ENCODE measurements at regions not wholly inside any gene's neighbourhood (a gene's known extent, or its start where the extent isn't known, plus 50 kb on each side); places are given as distances from the start of the nearest gene placed in this dataset.

GRCh38 chr5:173833196-173833985 lies 54.8 kb upstream of the CPEB4 start:
- no peak for TF ChIP-seq RAD21 (IDR thresholded peaks at IDR 0.05; ENCODE audit: low read depth)
- TF ChIP-seq, protein P1, sequence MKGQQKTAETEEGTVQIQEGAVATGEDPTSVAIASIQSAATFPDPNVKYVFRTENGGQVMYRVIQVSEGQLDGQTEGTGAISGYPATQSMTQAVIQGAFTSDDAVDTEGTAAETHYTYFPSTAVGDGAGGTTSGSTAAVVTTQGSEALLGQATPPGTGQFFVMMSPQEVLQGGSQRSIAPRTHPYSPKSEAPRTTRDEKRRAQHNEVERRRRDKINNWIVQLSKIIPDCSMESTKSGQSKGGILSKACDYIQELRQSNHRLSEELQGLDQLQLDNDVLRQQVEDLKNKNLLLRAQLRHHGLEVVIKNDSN (IDR thresholded peaks at IDR 0.05): no peak
- TF ChIP-seq TAF1 (IDR thresholded peaks at IDR 0.05; ENCODE audit: low read depth): no peak
- TF ChIP-seq, protein P2, sequence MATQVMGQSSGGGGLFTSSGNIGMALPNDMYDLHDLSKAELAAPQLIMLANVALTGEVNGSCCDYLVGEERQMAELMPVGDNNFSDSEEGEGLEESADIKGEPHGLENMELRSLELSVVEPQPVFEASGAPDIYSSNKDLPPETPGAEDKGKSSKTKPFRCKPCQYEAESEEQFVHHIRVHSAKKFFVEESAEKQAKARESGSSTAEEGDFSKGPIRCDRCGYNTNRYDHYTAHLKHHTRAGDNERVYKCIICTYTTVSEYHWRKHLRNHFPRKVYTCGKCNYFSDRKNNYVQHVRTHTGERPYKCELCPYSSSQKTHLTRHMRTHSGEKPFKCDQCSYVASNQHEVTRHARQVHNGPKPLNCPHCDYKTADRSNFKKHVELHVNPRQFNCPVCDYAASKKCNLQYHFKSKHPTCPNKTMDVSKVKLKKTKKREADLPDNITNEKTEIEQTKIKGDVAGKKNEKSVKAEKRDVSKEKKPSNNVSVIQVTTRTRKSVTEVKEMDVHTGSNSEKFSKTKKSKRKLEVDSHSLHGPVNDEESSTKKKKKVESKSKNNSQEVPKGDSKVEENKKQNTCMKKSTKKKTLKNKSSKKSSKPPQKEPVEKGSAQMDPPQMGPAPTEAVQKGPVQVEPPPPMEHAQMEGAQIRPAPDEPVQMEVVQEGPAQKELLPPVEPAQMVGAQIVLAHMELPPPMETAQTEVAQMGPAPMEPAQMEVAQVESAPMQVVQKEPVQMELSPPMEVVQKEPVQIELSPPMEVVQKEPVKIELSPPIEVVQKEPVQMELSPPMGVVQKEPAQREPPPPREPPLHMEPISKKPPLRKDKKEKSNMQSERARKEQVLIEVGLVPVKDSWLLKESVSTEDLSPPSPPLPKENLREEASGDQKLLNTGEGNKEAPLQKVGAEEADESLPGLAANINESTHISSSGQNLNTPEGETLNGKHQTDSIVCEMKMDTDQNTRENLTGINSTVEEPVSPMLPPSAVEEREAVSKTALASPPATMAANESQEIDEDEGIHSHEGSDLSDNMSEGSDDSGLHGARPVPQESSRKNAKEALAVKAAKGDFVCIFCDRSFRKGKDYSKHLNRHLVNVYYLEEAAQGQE (IDR thresholded peaks at IDR 0.05; ENCODE audit: low read depth): no peak
- no peak for TF ChIP-seq TCF12 (IDR thresholded peaks at IDR 0.05; ENCODE audit: low read depth)
- TF ChIP-seq NFIC (IDR thresholded peaks at IDR 0.05): no peak
- no peak for TF ChIP-seq MAX (IDR thresholded peaks at IDR 0.05)
- TF ChIP-seq TEAD4 (IDR thresholded peaks at IDR 0.05): no peak
- no peak for TF ChIP-seq CEBPB (IDR thresholded peaks at IDR 0.05)
- TF ChIP-seq YY1 (IDR thresholded peaks at IDR 0.05; ENCODE audit: low read depth): no peak
- no peak for TF ChIP-seq ZBTB7A (IDR thresholded peaks at IDR 0.05; ENCODE audit: low read depth)
- no peak for TF ChIP-seq EGR1 (IDR thresholded peaks at IDR 0.05)

GRCh38 chr5:173834071-173834771 lies 53.9 kb upstream of the CPEB4 start:
- TF ChIP-seq, protein P2 (IDR thresholded peaks at IDR 0.05; ENCODE audit: low read depth): no peak
- TF ChIP-seq CREB1 (IDR thresholded peaks at IDR 0.05; ENCODE audit: low read depth) (no peak), TEAD4 (IDR thresholded peaks at IDR 0.05) (no peak), TCF12 (IDR thresholded peaks at IDR 0.05; ENCODE audit: low read depth) (no peak), RAD21 (IDR thresholded peaks at IDR 0.05; ENCODE audit: low read depth) (no peak), EGR1 (IDR thresholded peaks at IDR 0.05) (no peak), TAF1 (IDR thresholded peaks at IDR 0.05; ENCODE audit: low read depth) (no peak)

DNA sequence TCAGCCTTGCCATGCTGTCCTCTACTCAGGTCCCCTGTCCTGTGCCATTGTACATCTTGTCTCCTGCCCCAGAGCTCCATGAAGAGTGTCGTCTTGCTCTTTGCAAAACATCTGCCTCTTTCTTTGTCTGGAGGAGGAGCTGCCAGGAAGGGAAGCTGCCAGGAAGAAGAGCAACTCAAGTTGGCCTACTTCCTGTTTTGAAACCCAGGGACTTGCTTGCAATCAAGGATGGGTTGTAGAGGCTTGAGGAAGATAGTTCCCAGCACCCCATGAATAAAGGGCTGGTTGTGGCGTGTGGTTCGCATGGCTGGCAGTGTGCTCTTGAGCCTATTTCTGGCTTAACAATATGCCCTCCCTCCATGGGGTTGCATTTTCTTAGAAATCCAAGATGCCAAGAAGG lies 53.0 kb upstream of the CPEB4 start:
- no peak for TF ChIP-seq MAX (IDR thresholded peaks at IDR 0.05)
- no peak for TF ChIP-seq CREB1 (IDR thresholded peaks at IDR 0.05; ENCODE audit: low read depth)
- no peak for TF ChIP-seq ZBTB7A (IDR thresholded peaks at IDR 0.05; ENCODE audit: low read depth)
- TF ChIP-seq TCF12 (IDR thresholded peaks at IDR 0.05; ENCODE audit: low read depth): no peak
- no peak for TF ChIP-seq RAD21 (IDR thresholded peaks at IDR 0.05; ENCODE audit: low read depth)
- no peak for TF ChIP-seq TEAD4 (IDR thresholded peaks at IDR 0.05)
- TF ChIP-seq FOXM1 (IDR thresholded peaks at IDR 0.05; ENCODE audit: borderline replicate concordance, low read depth): no peak
- TF ChIP-seq, protein P2 (IDR thresholded peaks at IDR 0.05; ENCODE audit: low read depth): no peak
- no peak for TF ChIP-seq EGR1 (IDR thresholded peaks at IDR 0.05)
- no peak for TF ChIP-seq CEBPB (IDR thresholded peaks at IDR 0.05)
- TF ChIP-seq EP300 (IDR thresholded peaks at IDR 0.05; ENCODE audit: borderline replicate concordance): no peak
- TF ChIP-seq YY1 (IDR thresholded peaks at IDR 0.05; ENCODE audit: low read depth): no peak
- TF ChIP-seq, protein P1 (IDR thresholded peaks at IDR 0.05): no peak
- TF ChIP-seq NFIC (IDR thresholded peaks at IDR 0.05): no peak
- no peak for TF ChIP-seq TAF1 (IDR thresholded peaks at IDR 0.05; ENCODE audit: low read depth)

DNA sequence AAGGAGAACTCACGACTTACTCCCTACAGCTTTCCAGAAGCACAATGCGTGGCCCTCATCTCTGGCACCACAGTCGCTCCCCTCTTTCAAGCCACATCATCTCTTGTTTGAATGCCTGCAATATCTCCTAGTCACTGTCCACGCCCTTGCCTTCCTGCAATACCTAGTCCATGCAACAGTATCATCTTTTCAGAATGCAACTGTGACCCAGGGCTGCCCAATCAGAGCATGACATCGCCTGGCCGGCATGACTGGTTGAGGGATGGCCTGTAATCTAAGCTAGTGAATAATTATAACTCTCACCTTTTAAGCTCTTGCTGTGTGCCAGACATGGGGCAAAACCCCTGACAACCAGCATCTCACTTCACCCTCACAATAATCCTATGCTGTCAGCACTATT lies 52.5 kb upstream of the CPEB4 start:
- no peak for TF ChIP-seq MAX (IDR thresholded peaks at IDR 0.05)
- TF ChIP-seq CEBPB (IDR thresholded peaks at IDR 0.05): no peak
- no peak for TF ChIP-seq EP300 (IDR thresholded peaks at IDR 0.05; ENCODE audit: borderline replicate concordance)
- TF ChIP-seq EGR1 (IDR thresholded peaks at IDR 0.05): no peak
- no peak for TF ChIP-seq NFIC (IDR thresholded peaks at IDR 0.05)
- TF ChIP-seq, protein P2 (IDR thresholded peaks at IDR 0.05; ENCODE audit: low read depth): no peak
- no peak for TF ChIP-seq RAD21 (IDR thresholded peaks at IDR 0.05; ENCODE audit: low read depth)
- no peak for TF ChIP-seq TCF12 (IDR thresholded peaks at IDR 0.05; ENCODE audit: low read depth)
- TF ChIP-seq CREB1 (IDR thresholded peaks at IDR 0.05; ENCODE audit: low read depth): no peak
- no peak for TF ChIP-seq TAF1 (IDR thresholded peaks at IDR 0.05; ENCODE audit: low read depth)
- no peak for TF ChIP-seq YY1 (IDR thresholded peaks at IDR 0.05; ENCODE audit: low read depth)
- TF ChIP-seq, protein P1 (IDR thresholded peaks at IDR 0.05): no peak
- no peak for TF ChIP-seq TEAD4 (IDR thresholded peaks at IDR 0.05)
- no peak for TF ChIP-seq ZBTB7A (IDR thresholded peaks at IDR 0.05; ENCODE audit: low read depth)
- no peak for TF ChIP-seq FOXM1 (IDR thresholded peaks at IDR 0.05; ENCODE audit: borderline replicate concordance, low read depth)
